ENCODE measurements at regions not wholly inside any gene's neighbourhood (a gene's known extent, or its start where the extent isn't known, plus 50 kb on each side); places are given as distances from the start of the nearest gene placed in this dataset.

GRCh38 chr10:62911210-62911963, 95.2 kb upstream of the EGR2 start:
- H3K36me3 ChIP-seq: no peaks in the 10 kb centered on the region
- H3K27ac ChIP-seq: peak overlapping the region in 5 of 12 donors; percentile 28 to 60 (median 52)
- no peak overlapping the region for H3K4me3 ChIP-seq
- no peak for ATAC-seq
- peaks cover 0 to 24% (median 2%) of the 10 kb centered on the region in 12 donors for H3K4me1 ChIP-seq
- WGBS, 4 donors: 63 to 77% (median 66%) methylated on average over 11 of the region's 11 CpGs
- no peaks in the 10 kb centered on the region for H3K9me3 ChIP-seq
- peaks cover 0 to 4% (median 0%) of the 10 kb centered on the region in 9 donors for H3K27me3 ChIP-seq
- intact Hi-C loops (cut with DNase I): no loop called here
- TF ChIP-seq POLR2A (IDR thresholded peaks at IDR 0.05) (no peak), CTCF (IDR thresholded peaks at IDR 0.05) (no peak)
- no peak for DNase-seq

GRCh38 chr10:62907470-62908212, 91.5 kb upstream of the EGR2 start:
- WGBS, 4 donors: 79 to 86% (median 82%) methylated on average over 8 of the region's 8 CpGs
- no peak for TF ChIP-seq POLR2A (IDR thresholded peaks at IDR 0.05)
- no peak for TF ChIP-seq CTCF (IDR thresholded peaks at IDR 0.05)

GRCh38 chr10:62904281-62904875, 88.2 kb upstream of the EGR2 start:
- intact Hi-C loops (cut with DNase I): no loop called here
- Histone ChIP-seq H3K9me3 (peaks cover 0 to 5% (median 0%) of the 10 kb centered on the region in 12 donors), H3K4me3 (no peak overlapping the region), H3K4me1 (peaks cover 0 to 6% (median 0%) of the 10 kb centered on the region in 12 donors), H3K27me3 (no peaks in the 10 kb centered on the region), H3K36me3 (no peaks in the 10 kb centered on the region), H3K27ac (peak overlapping the region in 5 of 12 donors; percentile 7 to 54 (median 24))
- DNase-seq (no peak), ATAC-seq (peak in 1 of 4 donors; percentile 31)
- TF ChIP-seq CTCF (IDR thresholded peaks at IDR 0.05): no peak
- no peak for TF ChIP-seq POLR2A (IDR thresholded peaks at IDR 0.05)
- 69 to 78% (median 76%) methylated on average over 5 of the region's 5 CpGs for WGBS, 4 donors

More at GRCh38 chr10:62907470-62908212, 91.5 kb upstream of the EGR2 start:
- Histone ChIP-seq H3K9me3 (no peaks in the 10 kb centered on the region), H3K27ac (no peak overlapping the region), H3K4me1 (peaks cover 0 to 17% (median 0%) of the 10 kb centered on the region in 12 donors), H3K27me3 (no peaks in the 10 kb centered on the region), H3K4me3 (no peak overlapping the region), H3K36me3 (no peaks in the 10 kb centered on the region)
- no peak for ATAC-seq
- no peak for DNase-seq
- intact Hi-C loops (cut with DNase I): no loop called here

GRCh38 chr10:62903828-62904227, 87.7 kb upstream of the EGR2 start:
- no peak for TF ChIP-seq POLR2A (IDR thresholded peaks at IDR 0.05)
- no peak for TF ChIP-seq CTCF (IDR thresholded peaks at IDR 0.05)
- Histone ChIP-seq H3K9me3 (peaks cover 0 to 5% (median 0%) of the 10 kb centered on the region in 12 donors), H3K27me3 (no peaks in the 10 kb centered on the region), H3K36me3 (no peaks in the 10 kb centered on the region), H3K4me1 (peaks cover 0 to 8% (median 0%) of the 10 kb centered on the region in 12 donors), H3K4me3 (no peak overlapping the region), H3K27ac (peak overlapping the region in 4 of 12 donors; percentile 1 to 54 (median 14))
- DNase-seq: no peak
- WGBS, 4 donors: 39 to 58% (median 46%) methylated on average over 1 of the region's 1 CpG
- intact Hi-C loops (cut with DNase I): no loop called here
- peak; percentile 26 to 87 (median 78) for ATAC-seq
